GM23338 (cell line): ENCODE measurements at regions not wholly inside any gene's neighbourhood (a gene's known extent, or its start where the extent isn't known, plus 50 kb on each side); places are given as distances from the start of the nearest gene placed in this dataset.
A peak's percentile ranks its signal among the peaks of the same experiment; 100 is the strongest.

Experiments
- ATAC-seq: fragments of 200-7000 bp; cut with Tn5 transposase; 3 replicates; pipeline ENCODE4 v1.9.1; 2020
- DNase-seq: peaks from one replicate; pipeline ENCODE4 v3.0.0-alpha.2; 2015; ENCODE audit warnings: low spot score
- H2AFZ ChIP-seq: fragments of 200-600 bp; sonication (generic); 2 replicates; pipeline ENCODE4 v1.8.0; 2016; ENCODE audit warnings: antibody characterized with exemption, mild to moderate bottlenecking, moderate library complexity
- H3F3A ChIP-seq: fragments of 200-600 bp; sonication (generic); replicated peaks from 2 replicates; pipeline ENCODE4 v1.8.0; 2017; ENCODE audit warnings: antibody characterized with exemption, mixed run types, low read depth
- H3K27ac ChIP-seq: fragments of 200-600 bp; sonication (generic); 2 replicates; pipeline ENCODE4 v1.6.1; 2016; ENCODE audit warnings: low read depth
- H3K27me3 ChIP-seq: fragments of 200-600 bp; sonication (generic); 2 replicates; pipeline ENCODE4 v1.8.0; 2016; ENCODE audit warnings: mild to moderate bottlenecking, mixed run types, moderate library complexity; ENCODE audit not compliant: insufficient read depth
- H3K36me3 ChIP-seq: fragments of 200-600 bp; sonication (generic); 2 replicates; pipeline ENCODE4 v1.8.0; 2016; ENCODE audit warnings: mild to moderate bottlenecking; ENCODE audit not compliant: insufficient read depth
- H3K4me1 ChIP-seq: fragments of 200-600 bp; sonication (generic); 2 replicates; pipeline ENCODE4 v1.8.0; 2016; ENCODE audit warnings: mild to moderate bottlenecking, moderate library complexity; ENCODE audit not compliant: insufficient read depth
- H3K4me2 ChIP-seq: fragments of 200-600 bp; sonication (generic); 2 replicates; pipeline ENCODE4 v1.7.1; 2017; ENCODE audit warnings: mixed run types
- H3K4me3 ChIP-seq: fragments of 200-600 bp; sonication (generic); 2 replicates; pipeline ENCODE4 v1.6.1; 2016; ENCODE audit warnings: mixed run types
- H3K79me2 ChIP-seq: fragments of 200-600 bp; sonication (generic); replicated peaks from 2 replicates; pipeline ENCODE4 v1.8.0; 2017; ENCODE audit warnings: mild to moderate bottlenecking; ENCODE audit not compliant: insufficient read depth
- H3K9me2 ChIP-seq: fragments of 200-600 bp; sonication (generic); 2 replicates; pipeline ENCODE4 v1.8.0; 2017; ENCODE audit not compliant: insufficient read depth
- H4K20me1 ChIP-seq: fragments of 200-600 bp; sonication (generic); replicated peaks from 2 replicates; pipeline ENCODE4 v1.8.0; 2017; ENCODE audit warnings: mild to moderate bottlenecking; ENCODE audit not compliant: insufficient read depth
- H3K27ac Mint-ChIP-seq: 2 replicates; pipeline ENCODE4 v1.8.0; 2020; ENCODE audit warnings: inconsistent platforms, mild to moderate bottlenecking, moderate library complexity, mixed read lengths
- H3K27me3 Mint-ChIP-seq: 3 replicates; pipeline ENCODE4 v1.8.0; 2022; ENCODE audit warnings: low read depth, mild to moderate bottlenecking, moderate library complexity, mixed read lengths, inconsistent platforms; ENCODE audit not compliant: insufficient read depth, poor library complexity
- H3K36me3 Mint-ChIP-seq: 3 replicates; pipeline ENCODE4 v1.8.0; 2021; ENCODE audit warnings: low read depth, mild to moderate bottlenecking, inconsistent platforms, moderate library complexity, mixed read lengths
- H3K4me1 Mint-ChIP-seq: 3 replicates; pipeline ENCODE4 v1.8.0; 2020; ENCODE audit warnings: mild to moderate bottlenecking, inconsistent platforms, mixed read lengths
- H3K4me3 Mint-ChIP-seq: 3 replicates; pipeline ENCODE4 v1.8.0; 2021; ENCODE audit warnings: moderate library complexity, mild to moderate bottlenecking, inconsistent platforms, mixed read lengths
- H3K9me3 Mint-ChIP-seq: 3 replicates; pipeline ENCODE4 v1.8.0; 2020; ENCODE audit warnings: moderate library complexity, mild to moderate bottlenecking, inconsistent platforms, mixed read lengths
- CREB1 ChIP-seq: fragments of 250-450 bp; sonication (Bioruptor Pico); IDR thresholded peaks from 2 replicates; pipeline ENCODE4 v1.5.0; 2020; ENCODE audit warnings: low read depth, mild to moderate bottlenecking, moderate library complexity
- EZH2 ChIP-seq: fragments of 200-600 bp; sonication (generic); IDR thresholded peaks from one replicate; pipeline ENCODE4 v1.8.0; 2017; ENCODE audit warnings: antibody characterized with exemption, mild to moderate bottlenecking, low read depth; ENCODE audit not compliant: unreplicated experiment
- EZH2phosphoT487 ChIP-seq: fragments of 200-600 bp; sonication (generic); IDR thresholded peaks from one replicate; pipeline ENCODE4 v1.8.1; 2018; ENCODE audit warnings: antibody characterized with exemption; ENCODE audit not compliant: unreplicated experiment
- JUNB ChIP-seq: IDR thresholded peaks from one replicate; pipeline ENCODE4 v1.6.1; 2016; ENCODE audit warnings: antibody characterized with exemption; ENCODE audit not compliant: unreplicated experiment
- NANOG ChIP-seq: IDR thresholded peaks from 2 replicates; pipeline ENCODE4 v1.6.1; 2016; ENCODE audit warnings: antibody characterized with exemption, borderline replicate concordance
- POLR2AphosphoS5 ChIP-seq: IDR thresholded peaks from 2 replicates; pipeline ENCODE4 v1.6.1; 2016; ENCODE audit warnings: antibody characterized with exemption, low read depth
- STAT1 ChIP-seq: IDR thresholded peaks from one replicate; pipeline ENCODE4 v1.6.1; 2016; ENCODE audit warnings: antibody characterized with exemption; ENCODE audit not compliant: unreplicated experiment
- ZNF114 ChIP-seq: fragments of 250-450 bp; sonication (Bioruptor Pico); IDR thresholded peaks from 2 replicates; pipeline ENCODE4 v1.5.0; 2020; ENCODE audit warnings: mild to moderate bottlenecking, moderate library complexity
- ZNF331 ChIP-seq: fragments of 250-450 bp; sonication (Bioruptor Pico); IDR thresholded peaks from 2 replicates; pipeline ENCODE4 v1.5.0; 2020; ENCODE audit warnings: low read depth, mild to moderate bottlenecking, moderate library complexity
- TF ChIP-seq, protein P1 (sequence below): fragments of 250-450 bp; sonication (Bioruptor Pico); IDR thresholded peaks from 2 replicates; pipeline ENCODE4 v1.5.0; 2020; ENCODE audit warnings: mild to moderate bottlenecking, moderate library complexity
- TF ChIP-seq, protein P2 (sequence below), 2 experiments: fragments of 200-600 bp in 1 of 2; sonication (generic) in 1 of 2; conservative IDR thresholded peaks; 2 replicates each; pipeline versions ENCODE4 v1.5.1 to v1.6.1; 2016 to 2017; ENCODE audit warnings: antibody characterized with exemption in 2 of 2, low read depth in 2 of 2, mild to moderate bottlenecking in 2 of 2, moderate library complexity in 1 of 2
- TF ChIP-seq, protein P3 (sequence below): IDR thresholded peaks from one replicate; pipeline ENCODE4 v1.6.1; 2018; ENCODE audit warnings: antibody characterized with exemption; ENCODE audit not compliant: unreplicated experiment
- TF ChIP-seq, protein P4 (sequence below): IDR thresholded peaks from 2 replicates; pipeline ENCODE4 v1.6.1; 2016; ENCODE audit warnings: antibody characterized with exemption

DNA sequence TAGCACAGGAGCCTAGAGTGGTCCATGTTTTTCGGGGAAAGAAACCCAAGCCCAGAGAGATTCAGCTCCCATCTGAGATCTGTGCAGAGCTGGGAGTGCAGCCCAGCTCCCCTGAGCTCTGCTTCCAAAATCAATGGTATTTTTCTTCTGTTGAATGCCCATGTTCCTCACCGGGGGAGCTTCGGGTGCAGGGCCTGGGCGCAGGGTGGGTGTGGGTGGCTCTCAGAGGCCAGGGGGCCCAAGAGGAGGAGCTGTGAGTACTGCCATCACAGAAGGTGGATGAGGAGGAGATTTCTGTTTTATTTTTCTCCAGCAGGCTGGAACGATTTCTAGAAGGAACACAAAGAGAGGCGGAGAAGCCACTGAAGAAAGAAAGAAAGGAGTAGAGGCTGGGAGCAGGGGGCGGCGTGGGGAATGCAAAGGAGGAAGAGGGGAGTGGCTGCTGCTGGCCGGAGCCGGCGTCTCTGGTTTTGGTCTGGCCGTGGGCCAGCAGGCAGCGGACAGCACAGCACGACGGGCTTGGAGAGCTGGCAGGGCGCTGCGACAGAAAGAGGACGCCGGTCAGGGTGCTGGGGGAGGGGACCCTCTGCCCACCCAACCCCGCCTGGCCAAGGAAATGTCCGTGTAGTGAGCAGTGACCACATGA is 76.2 kb upstream of the KSR1 start:
- DNase-seq, result peak; percentile 18
- H3K4me2 ChIP-seq, result no peak overlapping the region
- peaks cover 4% of the 10 kb centered on the region for H3K4me1 Mint-ChIP-seq
- H3K4me3 ChIP-seq, result no peak overlapping the region
- peak; percentile 35 for ATAC-seq
- no peaks in the 10 kb centered on the region for H3F3A ChIP-seq
- H3K36me3 Mint-ChIP-seq, result no peaks in the 10 kb centered on the region
- no peak for TF ChIP-seq EZH2
- TF ChIP-seq, protein P1, sequence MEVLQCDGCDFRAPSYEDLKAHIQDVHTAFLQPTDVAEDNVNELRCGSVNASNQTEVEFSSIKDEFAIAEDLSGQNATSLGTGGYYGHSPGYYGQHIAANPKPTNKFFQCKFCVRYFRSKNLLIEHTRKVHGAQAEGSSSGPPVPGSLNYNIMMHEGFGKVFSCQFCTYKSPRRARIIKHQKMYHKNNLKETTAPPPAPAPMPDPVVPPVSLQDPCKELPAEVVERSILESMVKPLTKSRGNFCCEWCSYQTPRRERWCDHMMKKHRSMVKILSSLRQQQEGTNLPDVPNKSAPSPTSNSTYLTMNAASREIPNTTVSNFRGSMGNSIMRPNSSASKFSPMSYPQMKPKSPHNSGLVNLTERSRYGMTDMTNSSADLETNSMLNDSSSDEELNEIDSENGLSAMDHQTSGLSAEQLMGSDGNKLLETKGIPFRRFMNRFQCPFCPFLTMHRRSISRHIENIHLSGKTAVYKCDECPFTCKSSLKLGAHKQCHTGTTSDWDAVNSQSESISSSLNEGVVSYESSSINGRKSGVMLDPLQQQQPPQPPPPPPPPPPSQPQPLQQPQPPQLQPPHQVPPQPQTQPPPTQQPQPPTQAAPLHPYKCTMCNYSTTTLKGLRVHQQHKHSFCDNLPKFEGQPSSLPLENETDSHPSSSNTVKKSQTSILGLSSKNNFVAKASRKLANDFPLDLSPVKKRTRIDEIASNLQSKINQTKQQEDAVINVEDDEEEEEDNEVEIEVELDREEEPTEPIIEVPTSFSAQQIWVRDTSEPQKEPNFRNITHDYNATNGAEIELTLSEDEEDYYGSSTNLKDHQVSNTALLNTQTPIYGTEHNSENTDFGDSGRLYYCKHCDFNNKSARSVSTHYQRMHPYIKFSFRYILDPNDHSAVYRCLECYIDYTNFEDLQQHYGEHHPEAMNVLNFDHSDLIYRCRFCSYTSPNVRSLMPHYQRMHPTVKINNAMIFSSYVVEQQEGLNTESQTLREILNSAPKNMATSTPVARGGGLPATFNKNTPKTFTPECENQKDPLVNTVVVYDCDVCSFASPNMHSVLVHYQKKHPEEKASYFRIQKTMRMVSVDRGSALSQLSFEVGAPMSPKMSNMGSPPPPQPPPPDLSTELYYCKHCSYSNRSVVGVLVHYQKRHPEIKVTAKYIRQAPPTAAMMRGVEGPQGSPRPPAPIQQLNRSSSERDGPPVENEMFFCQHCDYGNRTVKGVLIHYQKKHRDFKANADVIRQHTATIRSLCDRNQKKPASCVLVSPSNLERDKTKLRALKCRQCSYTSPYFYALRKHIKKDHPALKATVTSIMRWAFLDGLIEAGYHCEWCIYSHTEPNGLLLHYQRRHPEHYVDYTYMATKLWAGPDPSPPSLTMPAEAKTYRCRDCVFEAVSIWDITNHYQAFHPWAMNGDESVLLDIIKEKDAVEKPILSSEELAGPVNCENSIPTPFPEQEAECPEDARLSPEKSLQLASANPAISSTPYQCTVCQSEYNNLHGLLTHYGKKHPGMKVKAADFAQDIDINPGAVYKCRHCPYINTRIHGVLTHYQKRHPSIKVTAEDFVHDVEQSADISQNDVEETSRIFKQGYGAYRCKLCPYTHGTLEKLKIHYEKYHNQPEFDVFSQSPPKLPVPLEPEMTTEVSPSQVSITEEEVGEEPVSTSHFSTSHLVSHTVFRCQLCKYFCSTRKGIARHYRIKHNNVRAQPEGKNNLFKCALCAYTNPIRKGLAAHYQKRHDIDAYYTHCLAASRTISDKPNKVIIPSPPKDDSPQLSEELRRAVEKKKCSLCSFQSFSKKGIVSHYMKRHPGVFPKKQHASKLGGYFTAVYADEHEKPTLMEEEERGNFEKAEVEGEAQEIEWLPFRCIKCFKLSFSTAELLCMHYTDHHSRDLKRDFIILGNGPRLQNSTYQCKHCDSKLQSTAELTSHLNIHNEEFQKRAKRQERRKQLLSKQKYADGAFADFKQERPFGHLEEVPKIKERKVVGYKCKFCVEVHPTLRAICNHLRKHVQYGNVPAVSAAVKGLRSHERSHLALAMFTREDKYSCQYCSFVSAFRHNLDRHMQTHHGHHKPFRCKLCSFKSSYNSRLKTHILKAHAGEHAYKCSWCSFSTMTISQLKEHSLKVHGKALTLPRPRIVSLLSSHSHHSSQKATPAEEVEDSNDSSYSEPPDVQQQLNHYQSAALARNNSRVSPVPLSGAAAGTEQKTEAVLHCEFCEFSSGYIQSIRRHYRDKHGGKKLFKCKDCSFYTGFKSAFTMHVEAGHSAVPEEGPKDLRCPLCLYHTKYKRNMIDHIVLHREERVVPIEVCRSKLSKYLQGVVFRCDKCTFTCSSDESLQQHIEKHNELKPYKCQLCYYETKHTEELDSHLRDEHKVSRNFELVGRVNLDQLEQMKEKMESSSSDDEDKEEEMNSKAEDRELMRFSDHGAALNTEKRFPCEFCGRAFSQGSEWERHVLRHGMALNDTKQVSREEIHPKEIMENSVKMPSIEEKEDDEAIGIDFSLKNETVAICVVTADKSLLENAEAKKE, result no peak
- TF ChIP-seq NANOG, result no peak
- TF ChIP-seq ZNF114, result no peak
- no peak for TF ChIP-seq JUNB
- no peak for TF ChIP-seq POLR2AphosphoS5
- TF ChIP-seq, protein P2, sequence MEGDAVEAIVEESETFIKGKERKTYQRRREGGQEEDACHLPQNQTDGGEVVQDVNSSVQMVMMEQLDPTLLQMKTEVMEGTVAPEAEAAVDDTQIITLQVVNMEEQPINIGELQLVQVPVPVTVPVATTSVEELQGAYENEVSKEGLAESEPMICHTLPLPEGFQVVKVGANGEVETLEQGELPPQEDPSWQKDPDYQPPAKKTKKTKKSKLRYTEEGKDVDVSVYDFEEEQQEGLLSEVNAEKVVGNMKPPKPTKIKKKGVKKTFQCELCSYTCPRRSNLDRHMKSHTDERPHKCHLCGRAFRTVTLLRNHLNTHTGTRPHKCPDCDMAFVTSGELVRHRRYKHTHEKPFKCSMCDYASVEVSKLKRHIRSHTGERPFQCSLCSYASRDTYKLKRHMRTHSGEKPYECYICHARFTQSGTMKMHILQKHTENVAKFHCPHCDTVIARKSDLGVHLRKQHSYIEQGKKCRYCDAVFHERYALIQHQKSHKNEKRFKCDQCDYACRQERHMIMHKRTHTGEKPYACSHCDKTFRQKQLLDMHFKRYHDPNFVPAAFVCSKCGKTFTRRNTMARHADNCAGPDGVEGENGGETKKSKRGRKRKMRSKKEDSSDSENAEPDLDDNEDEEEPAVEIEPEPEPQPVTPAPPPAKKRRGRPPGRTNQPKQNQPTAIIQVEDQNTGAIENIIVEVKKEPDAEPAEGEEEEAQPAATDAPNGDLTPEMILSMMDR (conservative IDR thresholded peaks at IDR 0.05; ENCODE audit: low read depth in 2 of 2), result no peak
- no peak for TF ChIP-seq STAT1
- TF ChIP-seq, protein P3, sequence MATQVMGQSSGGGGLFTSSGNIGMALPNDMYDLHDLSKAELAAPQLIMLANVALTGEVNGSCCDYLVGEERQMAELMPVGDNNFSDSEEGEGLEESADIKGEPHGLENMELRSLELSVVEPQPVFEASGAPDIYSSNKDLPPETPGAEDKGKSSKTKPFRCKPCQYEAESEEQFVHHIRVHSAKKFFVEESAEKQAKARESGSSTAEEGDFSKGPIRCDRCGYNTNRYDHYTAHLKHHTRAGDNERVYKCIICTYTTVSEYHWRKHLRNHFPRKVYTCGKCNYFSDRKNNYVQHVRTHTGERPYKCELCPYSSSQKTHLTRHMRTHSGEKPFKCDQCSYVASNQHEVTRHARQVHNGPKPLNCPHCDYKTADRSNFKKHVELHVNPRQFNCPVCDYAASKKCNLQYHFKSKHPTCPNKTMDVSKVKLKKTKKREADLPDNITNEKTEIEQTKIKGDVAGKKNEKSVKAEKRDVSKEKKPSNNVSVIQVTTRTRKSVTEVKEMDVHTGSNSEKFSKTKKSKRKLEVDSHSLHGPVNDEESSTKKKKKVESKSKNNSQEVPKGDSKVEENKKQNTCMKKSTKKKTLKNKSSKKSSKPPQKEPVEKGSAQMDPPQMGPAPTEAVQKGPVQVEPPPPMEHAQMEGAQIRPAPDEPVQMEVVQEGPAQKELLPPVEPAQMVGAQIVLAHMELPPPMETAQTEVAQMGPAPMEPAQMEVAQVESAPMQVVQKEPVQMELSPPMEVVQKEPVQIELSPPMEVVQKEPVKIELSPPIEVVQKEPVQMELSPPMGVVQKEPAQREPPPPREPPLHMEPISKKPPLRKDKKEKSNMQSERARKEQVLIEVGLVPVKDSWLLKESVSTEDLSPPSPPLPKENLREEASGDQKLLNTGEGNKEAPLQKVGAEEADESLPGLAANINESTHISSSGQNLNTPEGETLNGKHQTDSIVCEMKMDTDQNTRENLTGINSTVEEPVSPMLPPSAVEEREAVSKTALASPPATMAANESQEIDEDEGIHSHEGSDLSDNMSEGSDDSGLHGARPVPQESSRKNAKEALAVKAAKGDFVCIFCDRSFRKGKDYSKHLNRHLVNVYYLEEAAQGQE, result no peak
- no peak for TF ChIP-seq ZNF331 (CRISPR knock-in tag)
- TF ChIP-seq, protein P4, sequence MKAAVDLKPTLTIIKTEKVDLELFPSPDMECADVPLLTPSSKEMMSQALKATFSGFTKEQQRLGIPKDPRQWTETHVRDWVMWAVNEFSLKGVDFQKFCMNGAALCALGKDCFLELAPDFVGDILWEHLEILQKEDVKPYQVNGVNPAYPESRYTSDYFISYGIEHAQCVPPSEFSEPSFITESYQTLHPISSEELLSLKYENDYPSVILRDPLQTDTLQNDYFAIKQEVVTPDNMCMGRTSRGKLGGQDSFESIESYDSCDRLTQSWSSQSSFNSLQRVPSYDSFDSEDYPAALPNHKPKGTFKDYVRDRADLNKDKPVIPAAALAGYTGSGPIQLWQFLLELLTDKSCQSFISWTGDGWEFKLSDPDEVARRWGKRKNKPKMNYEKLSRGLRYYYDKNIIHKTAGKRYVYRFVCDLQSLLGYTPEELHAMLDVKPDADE, result no peak
- TF ChIP-seq CREB1 (CRISPR knock-in tag), result no peak
- no peak for TF ChIP-seq EZH2phosphoT487
- H3K9me3 Mint-ChIP-seq, result peaks cover 7% of the 10 kb centered on the region
- no peaks in the 10 kb centered on the region for H3K9me2 ChIP-seq
- H3K27me3 Mint-ChIP-seq, result peaks cover 17% of the 10 kb centered on the region
- no peak overlapping the region for H3K4me3 Mint-ChIP-seq
- no peak overlapping the region for H3K27ac ChIP-seq
- H3K27me3 ChIP-seq, result no peaks in the 10 kb centered on the region
- no peaks in the 10 kb centered on the region for H4K20me1 ChIP-seq
- H3K36me3 ChIP-seq, result no peaks in the 10 kb centered on the region
- H3K79me2 ChIP-seq, result no peaks in the 10 kb centered on the region
- 0 out of 2 replicates have a peak, but pooled peaks cover 4% of the 10 kb centered on the region for H3K4me1 ChIP-seq
- H2AFZ ChIP-seq, result peak overlapping the region; percentile 78; the same call in 1 of the 2 replicates
- no peak overlapping the region for H3K27ac Mint-ChIP-seq
